Stimulated activated CD4-positive, alpha-beta T cell treated with anti-CD3 and anti-CD28 coated beads, Interleukin-1b, Interleukin-23, amount 100 ng/mL, for 48 hours (primary cell): ENCODE measurements at regions not wholly inside any gene's neighbourhood (a gene's known extent, or its start where the extent isn't known, plus 50 kb on each side); places are given as distances from the start of the nearest gene placed in this dataset.

Source experiments
- DNase-seq: peaks from one replicate; pipeline ENCODE4 v3.0.0-alpha.2; 2020

DNA sequence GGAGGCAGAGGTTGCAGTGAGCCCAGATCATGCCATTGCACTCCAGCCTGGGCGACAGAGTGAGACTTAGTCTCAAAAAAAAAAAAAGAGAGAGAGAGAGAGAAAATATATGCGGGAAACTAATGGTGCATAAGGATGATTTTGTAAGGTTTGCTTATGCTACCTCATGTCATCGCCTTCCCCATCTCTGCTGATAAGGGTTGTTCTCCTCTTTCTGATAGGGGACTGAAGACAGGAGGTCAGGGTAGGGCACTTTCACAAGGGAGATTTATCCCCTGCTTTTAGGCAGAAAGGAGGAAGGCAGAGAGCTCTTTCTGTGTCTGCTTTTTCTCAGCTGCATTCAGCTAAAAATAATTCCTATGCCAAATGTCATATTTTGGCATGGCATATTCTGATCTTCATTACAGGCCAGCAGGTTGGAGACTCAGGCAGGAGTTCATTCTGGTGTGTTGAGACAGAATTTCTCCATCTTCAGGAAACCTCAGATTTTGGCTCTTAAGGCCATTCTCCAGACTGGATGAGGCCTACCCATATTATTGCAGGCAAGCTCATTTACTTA lies 220.2 kb downstream of the AUH start:
- no peak for DNase-seq

DNA sequence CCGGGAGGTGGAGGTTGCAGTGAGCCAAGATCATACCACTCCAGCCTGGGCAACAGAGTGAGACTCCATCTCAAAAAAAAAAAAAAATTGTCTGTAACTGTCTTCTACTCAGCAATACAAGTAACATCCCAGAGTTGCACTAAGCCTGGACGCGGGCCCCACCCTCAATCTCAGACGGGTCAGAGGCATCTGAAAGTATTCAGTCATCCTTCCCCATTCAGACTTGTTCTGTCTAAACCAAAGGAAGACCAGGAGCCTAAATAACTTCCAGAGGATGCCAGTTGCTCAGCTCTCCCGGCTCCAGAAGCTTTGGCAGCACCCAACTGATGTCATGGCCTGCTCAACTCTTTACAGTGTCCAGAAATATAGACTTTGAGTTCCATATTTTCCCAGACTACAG lies 218.6 kb downstream of the AUH start:
- DNase-seq, result no peak

DNA sequence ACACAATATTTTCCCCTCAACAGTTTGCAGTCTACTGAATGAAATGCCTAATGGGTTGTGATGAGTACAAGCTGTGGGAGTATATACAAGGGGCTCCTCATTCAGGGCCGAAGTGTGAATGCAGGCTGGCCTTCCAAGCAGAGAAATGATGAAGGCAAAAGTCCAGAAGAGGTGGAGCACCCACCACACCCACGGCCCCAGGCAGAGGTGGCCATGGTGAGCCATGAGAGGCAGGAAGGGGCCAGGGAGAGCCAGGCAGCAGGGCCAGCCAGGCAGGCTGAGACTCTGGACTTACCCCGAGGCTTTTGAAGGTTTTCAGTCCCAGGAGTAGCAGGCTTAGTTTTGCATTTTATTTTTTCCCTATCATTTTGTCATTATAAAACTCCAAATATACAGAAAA lies 218.1 kb downstream of the AUH start:
- DNase-seq, result no peak

DNA sequence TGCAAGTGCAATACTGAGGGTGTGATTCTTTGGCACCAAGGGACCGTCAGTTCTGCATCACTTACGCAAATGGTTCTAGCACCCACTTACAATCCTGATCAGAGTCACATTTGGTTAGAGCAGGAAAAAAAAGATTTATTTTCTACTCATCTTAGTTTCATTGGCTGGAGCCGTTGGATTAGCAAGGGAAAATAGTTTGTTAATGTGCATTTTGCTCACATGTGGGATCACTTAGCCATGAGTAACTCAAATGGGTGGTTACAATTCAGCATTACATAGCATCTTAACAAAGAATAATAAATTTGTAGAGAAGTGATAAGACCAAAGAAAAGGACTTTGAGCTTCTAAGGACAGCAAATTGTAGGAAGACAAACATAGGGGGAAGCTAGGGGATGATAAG lies 216.9 kb downstream of the AUH start:
- no peak for DNase-seq

DNA sequence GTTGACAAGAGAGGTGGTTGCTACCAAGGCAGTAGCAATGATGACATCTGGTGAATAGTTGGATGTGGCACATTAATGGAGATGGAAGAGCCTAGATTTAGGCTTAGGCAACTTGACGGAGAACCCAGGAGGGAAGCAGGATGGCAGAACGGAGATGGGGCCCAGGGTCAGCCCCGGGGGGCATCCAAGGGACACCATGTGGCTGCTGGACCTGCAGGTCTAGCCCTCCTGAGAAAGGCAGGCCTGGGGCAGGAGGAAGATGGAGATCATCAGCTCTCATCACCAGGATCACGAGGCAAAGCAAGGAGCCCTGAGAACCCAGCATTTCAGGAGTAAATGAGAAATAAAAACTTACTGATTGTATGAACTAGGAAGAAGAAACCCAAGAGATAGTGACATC lies 216.2 kb downstream of the AUH start:
- no peak for DNase-seq

DNA sequence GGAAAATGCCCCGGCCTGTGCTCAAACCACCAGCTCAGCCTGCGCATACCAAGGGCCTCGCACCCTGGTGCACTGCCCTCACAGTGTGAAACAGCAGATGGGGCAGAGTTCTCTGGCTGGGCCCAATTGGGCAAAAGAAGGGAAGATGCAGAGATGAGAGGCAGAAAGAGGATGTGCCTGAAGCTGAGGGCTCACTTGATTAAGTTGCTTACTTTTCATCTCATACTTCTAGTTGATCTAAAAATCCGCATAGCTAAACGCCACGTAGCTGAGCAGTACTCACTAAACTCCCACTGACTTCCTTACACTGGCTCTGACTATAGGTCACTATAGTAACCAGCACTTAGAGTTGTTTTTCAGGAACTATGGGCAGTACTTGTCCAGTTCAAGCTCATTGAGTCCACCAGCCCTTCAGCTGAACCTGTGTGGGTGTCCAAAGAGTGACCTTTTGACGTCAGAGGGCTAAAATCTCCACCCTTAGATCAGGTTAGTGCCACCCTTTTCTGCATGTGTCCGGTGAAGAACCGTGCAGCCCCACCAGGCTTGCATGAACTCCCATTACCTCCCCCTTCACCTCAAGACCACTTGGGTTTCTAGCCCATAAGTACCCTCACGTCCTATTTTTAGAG lies 215.2 kb downstream of the AUH start:
- no peak for DNase-seq

DNA sequence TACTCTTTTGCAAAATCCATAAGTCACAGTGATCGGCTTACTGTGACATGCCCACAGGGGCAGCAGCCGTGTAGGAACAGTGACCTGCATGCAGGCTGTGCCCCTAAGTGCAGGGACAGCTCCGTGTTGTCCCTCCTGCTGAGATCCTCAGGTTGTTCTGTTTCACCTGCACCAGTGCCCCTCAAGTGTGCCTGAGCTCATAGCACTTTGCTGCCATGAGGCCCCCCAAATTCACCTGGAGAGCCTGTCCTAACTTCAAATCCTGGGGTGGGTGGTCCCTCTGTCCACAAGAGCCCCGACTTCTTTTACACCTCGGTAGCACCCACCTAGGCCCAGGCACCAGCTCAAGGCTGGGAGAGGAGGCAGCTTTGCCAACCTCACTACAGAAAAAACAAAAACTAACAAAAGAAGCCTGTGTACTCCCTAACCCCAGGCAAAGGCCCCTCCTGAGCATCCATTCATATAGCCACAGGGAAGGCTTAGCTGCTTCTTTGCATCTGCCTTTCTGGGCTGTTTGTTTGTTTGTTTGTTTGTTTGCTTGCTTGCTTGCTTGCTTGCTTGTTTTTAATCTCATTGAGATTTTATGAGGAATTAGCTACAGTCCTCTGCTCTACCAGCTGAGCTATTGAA lies 214.5 kb downstream of the AUH start:
- DNase-seq, result no peak

DNA sequence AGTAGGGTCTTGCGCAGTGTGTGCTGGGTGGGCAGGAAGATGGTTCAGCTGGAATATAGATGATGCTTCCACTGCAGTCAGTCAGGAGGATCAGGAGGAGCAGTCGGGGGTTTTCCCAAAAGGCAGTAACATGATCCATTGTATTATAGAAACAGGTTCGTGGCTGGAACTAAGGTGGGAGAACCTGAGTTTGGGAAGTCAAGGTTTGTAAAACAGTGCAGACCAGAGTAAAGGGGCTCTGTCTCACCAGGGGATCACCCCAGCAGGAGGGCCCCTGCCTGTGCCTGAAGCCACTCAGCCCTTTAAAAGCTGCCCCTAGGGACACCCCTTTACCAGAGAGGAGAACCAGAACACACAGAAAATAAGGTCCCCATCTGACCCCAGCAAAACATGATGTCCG lies 213.4 kb downstream of the AUH start:
- no peak for DNase-seq

DNA sequence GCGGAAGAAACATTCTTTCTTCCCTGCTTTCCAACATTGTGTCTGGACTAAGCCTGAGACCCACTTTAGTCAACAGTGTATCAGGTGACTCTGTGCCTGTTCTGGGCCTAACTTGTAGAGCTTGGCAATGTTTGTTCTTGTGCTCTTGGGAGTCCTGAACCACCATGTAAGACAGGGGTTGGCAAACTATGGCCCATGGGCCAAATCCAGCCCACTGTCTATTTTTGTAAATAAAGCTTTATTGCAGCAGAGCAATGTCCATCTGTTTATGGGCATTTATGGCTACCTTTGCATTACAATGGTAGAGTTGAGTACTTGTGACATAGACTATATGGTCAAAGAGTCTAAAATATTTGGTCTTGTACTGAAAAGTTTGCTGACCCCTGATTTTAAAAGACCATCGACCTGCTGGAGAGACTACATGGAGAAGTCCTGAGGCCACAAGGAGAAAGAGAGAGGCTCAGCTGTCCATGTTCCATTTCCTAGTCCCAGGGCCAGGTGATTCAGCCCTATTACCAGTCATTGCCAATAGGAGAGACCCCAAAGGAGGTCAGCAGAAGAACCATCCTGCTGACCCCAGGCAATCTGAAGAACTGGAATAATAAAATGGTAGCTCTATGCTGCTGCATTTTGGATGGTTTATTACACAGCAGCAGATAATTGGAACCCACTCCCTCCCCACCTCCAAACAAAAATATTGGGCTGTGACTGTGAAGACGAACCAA lies 211.3 kb downstream of the AUH start:
- DNase-seq, result no peak

DNA sequence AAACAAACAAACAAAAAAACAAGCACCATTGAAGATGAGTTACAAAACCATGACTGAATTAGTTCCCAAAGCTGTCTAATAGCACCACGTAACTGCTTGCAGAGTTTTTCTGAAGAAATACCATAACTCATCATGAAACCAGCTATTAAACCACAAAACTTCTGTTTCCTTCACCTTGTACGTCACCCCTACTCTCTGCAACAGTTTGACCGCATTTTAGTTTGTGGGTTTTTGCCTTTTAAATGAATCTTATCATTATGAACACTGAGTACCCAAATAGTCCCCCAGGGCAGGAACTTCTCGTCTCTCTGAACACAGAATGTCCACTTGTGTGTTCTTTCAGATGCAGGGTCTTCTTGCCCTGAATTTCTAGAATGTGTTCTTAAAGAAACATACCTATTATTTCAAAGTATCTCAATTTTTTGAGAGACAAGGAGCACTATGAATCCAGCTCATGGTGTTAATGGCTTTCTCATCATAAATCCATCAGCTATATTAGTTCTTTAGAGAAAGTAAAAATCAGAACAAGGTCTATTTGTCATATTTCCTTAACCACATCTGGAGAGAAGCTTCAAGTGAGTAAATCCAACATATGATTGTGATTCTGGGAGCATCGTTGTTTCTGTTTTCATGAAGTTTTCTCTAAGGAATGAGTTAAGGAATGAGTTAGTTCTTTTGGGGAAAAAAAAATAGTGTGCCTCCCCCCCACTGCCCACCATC lies 210.6 kb downstream of the AUH start:
- peak; percentile 57 for DNase-seq

DNA sequence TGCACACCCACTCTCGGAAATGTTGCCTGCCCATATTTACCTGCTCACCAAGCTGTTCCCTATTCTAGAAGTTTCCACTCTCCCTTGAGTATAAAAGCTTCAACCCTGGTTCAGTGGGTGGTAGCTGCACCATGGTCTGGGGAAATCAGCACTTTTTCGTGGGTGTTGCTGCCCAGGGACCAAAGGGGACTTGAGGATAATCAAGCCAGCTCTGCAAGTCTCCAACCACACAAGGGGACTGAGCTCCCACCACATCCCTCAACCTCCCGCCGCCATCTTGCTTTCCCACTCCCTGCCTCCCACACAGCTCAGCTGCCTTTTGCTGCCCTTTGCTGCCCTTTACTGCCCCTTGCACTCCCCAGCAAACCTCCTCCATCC lies 210.0 kb downstream of the AUH start:
- DNase-seq, result no peak

DNA sequence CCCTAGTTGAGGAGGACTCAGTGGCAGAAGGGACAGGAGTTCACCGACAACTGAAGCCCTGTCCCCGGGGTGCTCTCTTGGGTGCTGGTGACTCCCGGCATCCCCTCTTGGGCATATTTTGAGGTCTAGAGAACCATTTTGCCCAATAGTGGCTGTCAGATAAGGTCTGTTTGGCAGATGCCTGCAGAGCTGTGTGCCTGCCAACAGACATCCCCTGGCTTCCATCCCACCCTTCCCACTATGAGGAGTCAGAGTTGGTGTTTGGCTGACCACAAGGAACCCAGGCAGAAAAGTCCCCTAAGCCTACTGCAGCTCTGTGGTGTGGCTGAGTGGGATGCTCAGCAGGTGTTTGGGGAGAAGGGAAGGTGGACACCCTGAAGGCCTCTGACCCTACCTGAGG lies 207.0 kb downstream of the AUH start:
- DNase-seq, result no peak

DNA sequence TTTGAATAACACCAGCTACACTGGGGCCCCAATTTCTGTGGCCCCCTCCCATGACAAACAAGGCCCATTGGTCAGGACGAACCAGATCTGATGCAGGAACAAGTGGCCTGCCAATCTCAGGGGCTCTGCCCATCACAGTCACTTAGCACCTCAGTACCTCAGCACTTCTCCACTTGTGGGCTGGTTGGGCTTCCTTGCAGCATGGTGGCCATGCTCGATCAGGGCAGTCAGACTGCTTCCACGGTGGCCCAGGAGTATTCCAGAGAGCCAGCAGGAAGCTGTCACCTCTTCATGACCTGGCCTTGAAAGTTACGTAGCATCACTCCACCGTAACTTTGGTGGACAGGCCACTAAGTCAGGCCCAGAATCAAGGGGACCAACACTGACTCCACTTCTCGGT lies 206.5 kb downstream of the AUH start:
- no peak for DNase-seq

DNA sequence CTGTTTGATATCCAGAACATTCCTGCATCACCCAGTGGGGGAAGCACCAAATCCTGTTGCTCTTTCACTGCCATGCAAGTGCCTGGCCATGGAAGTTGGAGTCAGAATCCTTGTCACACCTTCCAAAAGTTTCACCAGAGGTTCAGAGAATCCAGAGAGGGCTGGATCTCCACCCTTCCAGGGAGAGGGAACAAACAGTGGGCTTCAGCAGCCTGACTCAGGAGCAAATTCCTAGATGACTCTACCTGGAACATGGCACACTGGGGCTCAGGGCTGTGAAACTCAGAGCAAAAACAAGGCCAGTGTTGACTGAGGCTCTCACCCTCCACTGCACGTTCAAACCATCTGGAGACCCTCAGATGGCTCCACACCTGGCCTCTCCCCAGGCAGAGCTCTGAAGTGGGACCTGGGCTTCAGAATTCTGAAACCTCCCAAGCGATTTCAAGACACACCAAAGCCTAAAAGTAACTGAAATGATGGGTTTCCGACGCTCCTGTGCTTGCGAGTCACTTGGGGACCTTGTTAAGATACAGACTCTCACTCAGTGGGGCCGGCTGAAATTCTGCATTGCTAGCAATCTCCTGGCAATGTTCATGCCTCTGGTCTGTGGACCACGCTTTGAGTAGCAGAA lies 205.9 kb downstream of the AUH start:
- DNase-seq, result no peak

DNA sequence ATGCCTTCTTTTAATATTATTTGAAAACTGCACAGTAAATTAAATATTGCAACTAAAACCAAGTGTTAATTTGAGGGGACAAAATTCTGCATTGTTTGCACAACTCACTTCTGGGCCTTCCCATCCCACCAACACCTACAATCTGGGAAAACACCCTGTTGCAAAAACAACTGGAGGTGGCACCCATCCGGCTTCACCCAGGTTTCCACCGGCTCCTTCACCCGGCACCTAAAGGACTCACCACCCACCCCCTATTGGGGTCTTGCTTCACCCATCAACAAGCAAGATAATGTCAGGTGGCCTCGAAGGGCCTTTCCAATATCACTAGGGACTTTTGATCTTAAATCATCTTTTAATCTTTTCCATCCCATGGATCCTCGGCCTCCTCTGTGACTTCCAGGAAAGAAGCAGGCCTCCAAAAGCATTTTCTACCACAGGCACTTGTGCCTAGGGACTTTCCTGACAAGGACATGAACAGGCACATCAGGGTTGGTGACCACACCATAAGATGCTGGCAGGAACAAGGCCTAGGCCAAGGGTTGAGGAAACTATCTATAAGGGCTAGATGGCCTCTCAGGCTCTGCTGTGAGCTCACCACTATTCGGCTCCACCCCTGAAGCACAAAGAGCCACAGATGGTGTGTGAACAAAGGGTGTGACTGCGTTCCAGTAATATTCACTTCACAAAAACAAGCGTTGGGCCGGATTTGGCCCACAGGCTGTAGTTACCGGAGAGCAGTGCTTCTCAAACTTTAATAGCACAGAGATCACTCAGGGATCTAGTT lies 205.1 kb downstream of the AUH start:
- no peak for DNase-seq

DNA sequence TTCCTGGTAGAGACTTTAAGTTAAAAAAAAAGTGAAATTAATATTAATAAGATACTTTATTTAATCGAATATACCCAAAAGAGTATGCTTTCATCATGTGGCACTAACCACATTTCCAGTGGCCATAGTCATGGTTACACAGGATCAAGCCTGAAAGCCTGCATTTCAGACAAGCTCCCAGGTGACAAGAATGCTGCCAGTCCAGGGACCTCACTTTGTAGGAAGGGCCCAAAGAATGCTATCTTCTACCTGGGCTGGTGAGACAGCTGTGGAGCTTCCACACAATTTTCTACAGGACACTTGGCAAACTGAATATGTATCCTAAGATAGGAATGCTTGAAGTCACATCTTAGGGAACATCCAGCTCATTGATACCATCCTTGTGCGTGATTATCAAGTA lies 203.8 kb downstream of the AUH start:
- no peak for DNase-seq

DNA sequence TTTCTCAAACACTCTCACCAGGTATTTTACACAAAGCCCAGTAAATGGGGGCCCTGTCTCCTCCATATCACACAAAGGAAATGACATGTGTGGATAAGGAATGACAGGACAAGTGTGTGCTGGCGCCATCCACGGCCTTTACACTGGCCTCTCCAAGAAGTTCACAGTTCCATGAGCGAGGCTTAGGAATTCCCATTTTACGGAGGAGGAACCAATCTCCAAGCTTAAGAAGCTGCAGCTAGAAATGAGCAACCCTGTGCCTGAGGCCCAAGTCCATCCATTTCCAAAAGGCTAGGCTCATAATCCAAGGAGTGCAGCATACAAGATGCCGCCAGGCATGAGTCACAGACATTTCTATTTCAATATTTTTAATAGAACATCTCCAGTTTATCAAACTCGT lies 203.4 kb downstream of the AUH start:
- DNase-seq, result no peak

DNA sequence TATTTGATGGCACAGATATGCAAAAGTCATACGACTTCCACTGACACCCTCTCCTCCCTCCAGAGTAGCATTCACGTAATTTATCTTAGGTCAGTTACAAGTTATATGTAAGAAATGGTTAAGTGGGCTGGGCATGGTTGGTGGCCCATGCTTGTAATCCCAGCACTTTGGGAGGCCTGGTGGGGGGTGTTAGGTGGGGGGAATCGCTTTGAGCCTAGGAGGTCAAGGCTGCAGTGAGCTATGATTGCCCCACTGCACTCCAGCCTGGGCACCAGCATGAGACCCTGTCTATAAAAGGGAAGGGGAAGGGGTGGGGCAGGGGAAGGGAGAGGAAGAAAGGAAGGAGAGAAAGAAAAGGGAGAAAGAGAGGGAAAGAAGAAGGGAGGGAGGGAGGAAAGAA lies 202.8 kb downstream of the AUH start:
- DNase-seq, result no peak

DNA sequence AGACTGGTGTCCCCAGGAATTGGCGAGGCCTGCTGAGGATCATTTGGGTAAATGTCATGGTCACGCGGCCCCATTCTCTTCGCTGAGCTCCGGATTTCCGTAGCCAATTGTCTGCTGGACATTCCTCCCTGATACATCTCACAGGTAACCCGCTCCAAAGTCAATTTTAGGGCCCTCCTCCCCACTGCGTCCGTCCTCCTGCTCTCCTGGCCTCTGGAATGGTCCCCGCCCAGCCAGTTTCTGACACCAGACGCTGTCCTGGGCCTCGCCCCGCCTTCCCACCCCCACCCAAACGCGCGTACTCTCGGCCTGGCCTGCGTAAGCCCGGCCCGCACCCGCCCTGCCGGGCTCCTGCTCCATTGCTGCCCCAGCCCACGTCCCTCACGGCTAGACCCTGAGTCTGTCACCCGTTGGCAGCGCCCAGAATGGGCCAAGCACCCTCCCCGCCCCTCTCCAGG lies 202.0 kb downstream of the AUH start:
- DNase-seq, result no peak

DNA sequence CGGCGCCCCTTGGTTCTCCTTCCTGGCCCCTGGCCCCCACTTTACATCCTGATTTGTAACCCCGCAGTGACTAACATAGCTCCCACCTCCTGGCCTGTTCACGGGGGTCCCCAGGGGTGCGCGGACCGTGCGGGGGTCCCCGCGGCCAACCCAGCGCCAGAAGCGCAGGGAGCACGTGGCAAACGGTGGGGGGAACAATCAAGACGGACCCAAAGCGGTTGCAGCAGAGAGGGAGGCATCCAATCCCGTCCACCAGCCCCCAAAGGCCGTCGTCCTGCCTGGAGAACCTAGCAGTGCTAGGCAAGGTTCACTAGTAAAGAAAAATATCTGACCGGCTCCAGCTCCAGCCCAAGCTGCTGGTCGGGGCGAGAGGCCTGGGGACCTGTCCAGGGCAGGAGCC lies 201.5 kb downstream of the AUH start:
- no peak for DNase-seq

DNA sequence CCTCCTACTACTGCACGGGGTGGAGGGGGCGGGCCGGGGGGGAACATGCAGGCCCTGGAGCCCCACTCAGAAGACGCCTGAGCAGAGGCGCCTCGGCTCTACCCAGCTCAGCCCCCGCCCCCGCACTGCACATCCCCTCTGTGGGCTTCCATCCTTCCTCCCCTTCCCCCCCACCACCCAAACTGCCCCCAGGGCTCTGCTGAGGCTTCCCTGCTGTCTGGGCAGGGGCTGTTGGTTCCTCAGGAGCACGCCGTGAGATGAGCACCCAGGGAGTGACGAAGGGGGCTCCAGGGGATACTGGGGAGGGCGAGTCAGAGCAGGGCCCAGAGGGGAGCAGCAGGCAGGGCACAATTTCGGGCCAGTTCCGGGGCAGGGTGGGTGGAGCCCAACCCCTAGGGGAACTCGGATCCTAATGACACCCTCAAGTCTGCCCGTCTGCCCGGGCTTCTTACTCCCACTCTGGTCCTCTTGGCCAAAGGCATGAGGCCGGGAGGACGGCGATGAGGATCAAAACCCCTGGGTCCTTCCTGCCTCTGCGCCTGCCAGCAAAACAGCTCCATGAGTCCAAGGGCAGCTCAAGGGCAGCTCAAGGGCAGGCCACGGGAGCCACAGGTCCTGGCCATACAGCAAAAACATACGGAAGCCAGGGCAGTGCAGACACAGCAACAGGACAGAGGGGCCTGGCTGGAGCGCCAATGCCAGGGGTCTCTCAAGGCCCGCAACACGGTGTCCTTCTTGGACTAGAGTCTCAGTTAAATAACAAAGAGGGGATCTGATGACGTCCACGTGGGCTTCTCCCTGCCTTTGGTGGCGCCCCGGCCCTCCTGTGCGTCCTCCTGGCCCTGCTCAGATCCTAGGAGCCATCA lies 200.9 kb downstream of the AUH start:
- no peak for DNase-seq
